GM12865 (cell line): ENCODE measurements at regions not wholly inside any gene's neighbourhood (a gene's known extent, or its start where the extent isn't known, plus 50 kb on each side); places are given as distances from the start of the nearest gene placed in this dataset.

Experiments used
- DNase-seq: peaks from one replicate; pipeline ENCODE4 v3.0.0; 2010; ENCODE audit warnings: low read depth
- H3K4me3 ChIP-seq: 2 replicates; pipeline ENCODE4 v1.5.1; 2011; ENCODE audit warnings: mild to moderate bottlenecking, low read depth, low read length, control low read depth
- CTCF ChIP-seq: IDR thresholded peaks from 2 replicates; pipeline ENCODE4 v1.5.1; 2011; ENCODE audit warnings: low read length, control low read depth, low read depth, inconsistent platforms; ENCODE audit not compliant: insufficient read depth; ENCODE audit errors: missing control alignments

GRCh38 chr10:33120275-33120674, 162.2 kb upstream of the ITGB1 start:
- no peak overlapping the region for H3K4me3 ChIP-seq
- DNase-seq, result no peak
- TF ChIP-seq CTCF, result no peak

GRCh38 chr10:33117816-33118215, 159.8 kb upstream of the ITGB1 start:
- DNase-seq, result peak; percentile 22
- TF ChIP-seq CTCF, result no peak
- H3K4me3 ChIP-seq, result no peak overlapping the region

- H3K4me3 ChIP-seq, result no peak overlapping the region
- DNase-seq, result no peak
- no peak for TF ChIP-seq CTCF
Observed at GRCh38 chr10:33117230-33117629, 159.2 kb upstream of the ITGB1 start.

GRCh38 chr10:33115738-33116719, 158.0 kb upstream of the ITGB1 start:
- peak; percentile 37 for TF ChIP-seq CTCF
- H3K4me3 ChIP-seq, result no peak overlapping the region
- peak; percentile 43 for DNase-seq

GRCh38 chr10:33114451-33114952, 156.5 kb upstream of the ITGB1 start:
- H3K4me3 ChIP-seq, result no peak overlapping the region
- DNase-seq, result no peak
- no peak for TF ChIP-seq CTCF

- no peak overlapping the region for H3K4me3 ChIP-seq
- DNase-seq, result no peak
- TF ChIP-seq CTCF, result no peak
Observed at GRCh38 chr10:33113466-33113865, 155.4 kb upstream of the ITGB1 start.
